Left ventricle myocardium inferior (tissue), 1 donor: ENCODE measurements at regions not wholly inside any gene's neighbourhood (a gene's known extent, or its start where the extent isn't known, plus 50 kb on each side); places are given as distances from the start of the nearest gene placed in this dataset.

Source experiments
- DNase-seq: peaks from one replicate; pipeline ENCODE4 v3.0.0-alpha.2; 2020
- H3K27ac ChIP-seq: fragments of 200-600 bp; replicated peaks from 2 replicates; pipeline ENCODE4 v1.8.0; 2021
- H3K27me3 ChIP-seq: fragments of 200-600 bp; 2 replicates; pipeline ENCODE4 v1.8.0; 2021; ENCODE audit warnings: low read depth
- H3K36me3 ChIP-seq: fragments of 200-600 bp; 2 replicates; pipeline ENCODE4 v1.8.0; 2021
- H3K4me1 ChIP-seq: fragments of 200-600 bp; 2 replicates; pipeline ENCODE4 v1.8.0; 2021
- H3K4me3 ChIP-seq: fragments of 200-600 bp; 2 replicates; pipeline ENCODE4 v1.8.0; 2021; ENCODE audit warnings: mild to moderate bottlenecking, moderate library complexity
- H3K9me3 ChIP-seq: fragments of 200-600 bp; replicated peaks from 2 replicates; pipeline ENCODE4 v1.8.0; 2021
- intact Hi-C: fragments of 100-400 bp; cut with micrococcal nuclease; formaldehyde crosslinking; loops from one replicate; pipeline ENCODE4 v1.11.0; 2022
- TF ChIP-seq, protein P1 (sequence below): fragments of 200-600 bp; IDR thresholded peaks from 2 replicates; pipeline ENCODE4 v1.8.0; 2021; ENCODE audit warnings: antibody characterized with exemption, mild to moderate bottlenecking, borderline replicate concordance
- donor health status: DM: no; HTN: yes; CAD: no; lungs with severe emphysema.

DNA sequence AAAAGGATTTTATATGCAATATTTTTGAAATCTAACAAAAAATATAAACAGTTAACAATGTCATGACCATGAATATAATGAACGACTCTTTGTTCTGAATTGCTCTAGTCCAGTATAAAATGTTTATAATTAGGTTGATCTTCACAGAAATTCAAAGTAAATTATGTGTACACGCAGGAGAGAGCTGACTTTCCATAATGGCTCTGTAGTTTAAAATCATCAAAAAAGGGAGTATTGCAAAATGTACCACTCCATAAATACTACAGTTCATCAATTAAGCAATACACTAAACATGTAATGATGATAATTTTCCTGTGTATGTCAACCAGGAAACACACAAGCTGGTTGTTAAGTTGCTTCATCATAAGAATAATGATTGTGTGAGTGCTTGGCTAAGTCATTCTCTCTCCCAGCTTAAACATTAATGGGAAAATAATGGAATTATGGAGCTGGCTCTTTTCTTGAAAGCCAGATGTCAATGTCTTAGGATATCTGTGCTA is 189.5 kb upstream of the PLEKHG7 start:
- H3K4me1 ChIP-seq = no peaks in the 10 kb centered on the region
- no peak for DNase-seq
- intact Hi-C loops = no loop called here

DNA sequence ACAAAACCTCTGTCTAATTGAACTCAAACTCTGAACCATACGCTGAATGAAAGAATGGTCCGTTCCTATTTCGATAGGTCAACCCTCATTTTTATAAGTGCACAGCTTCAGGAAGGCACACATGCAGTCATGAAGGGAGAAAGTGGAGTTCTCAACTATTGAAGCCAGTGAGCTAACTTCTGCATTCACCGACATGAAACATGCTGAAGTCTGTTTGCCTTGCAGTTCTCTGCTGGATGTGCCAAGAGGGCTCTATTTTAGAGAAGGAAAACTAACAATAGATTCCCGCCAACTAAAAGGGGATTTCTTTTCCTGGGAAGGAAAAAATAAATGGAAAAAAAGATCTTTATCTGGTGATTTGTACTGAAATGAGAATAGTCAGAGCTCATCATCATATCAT is 191.0 kb upstream of the PLEKHG7 start:
- DNase-seq = no peak
- Histone ChIP-seq H3K36me3 (no peaks in the 10 kb centered on the region), H3K27ac (peak overlapping the region; percentile 10), H3K27me3 (no peaks in the 10 kb centered on the region), H3K4me1 (peaks cover 2% of the 10 kb centered on the region), H3K9me3 (no peaks in the 10 kb centered on the region), H3K4me3 (no peak overlapping the region)
- TF ChIP-seq, protein P1, sequence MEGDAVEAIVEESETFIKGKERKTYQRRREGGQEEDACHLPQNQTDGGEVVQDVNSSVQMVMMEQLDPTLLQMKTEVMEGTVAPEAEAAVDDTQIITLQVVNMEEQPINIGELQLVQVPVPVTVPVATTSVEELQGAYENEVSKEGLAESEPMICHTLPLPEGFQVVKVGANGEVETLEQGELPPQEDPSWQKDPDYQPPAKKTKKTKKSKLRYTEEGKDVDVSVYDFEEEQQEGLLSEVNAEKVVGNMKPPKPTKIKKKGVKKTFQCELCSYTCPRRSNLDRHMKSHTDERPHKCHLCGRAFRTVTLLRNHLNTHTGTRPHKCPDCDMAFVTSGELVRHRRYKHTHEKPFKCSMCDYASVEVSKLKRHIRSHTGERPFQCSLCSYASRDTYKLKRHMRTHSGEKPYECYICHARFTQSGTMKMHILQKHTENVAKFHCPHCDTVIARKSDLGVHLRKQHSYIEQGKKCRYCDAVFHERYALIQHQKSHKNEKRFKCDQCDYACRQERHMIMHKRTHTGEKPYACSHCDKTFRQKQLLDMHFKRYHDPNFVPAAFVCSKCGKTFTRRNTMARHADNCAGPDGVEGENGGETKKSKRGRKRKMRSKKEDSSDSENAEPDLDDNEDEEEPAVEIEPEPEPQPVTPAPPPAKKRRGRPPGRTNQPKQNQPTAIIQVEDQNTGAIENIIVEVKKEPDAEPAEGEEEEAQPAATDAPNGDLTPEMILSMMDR = no peak
- intact Hi-C loops = no loop called here

More for the DNA sequence above, 189.5 kb upstream of the PLEKHG7 start:
- no peaks in the 10 kb centered on the region for H3K27me3 ChIP-seq
- H3K27ac ChIP-seq = no peak overlapping the region
- H3K36me3 ChIP-seq = no peaks in the 10 kb centered on the region
- TF ChIP-seq, protein P1 = no peak
- no peak overlapping the region for H3K4me3 ChIP-seq
- no peaks in the 10 kb centered on the region for H3K9me3 ChIP-seq

DNA sequence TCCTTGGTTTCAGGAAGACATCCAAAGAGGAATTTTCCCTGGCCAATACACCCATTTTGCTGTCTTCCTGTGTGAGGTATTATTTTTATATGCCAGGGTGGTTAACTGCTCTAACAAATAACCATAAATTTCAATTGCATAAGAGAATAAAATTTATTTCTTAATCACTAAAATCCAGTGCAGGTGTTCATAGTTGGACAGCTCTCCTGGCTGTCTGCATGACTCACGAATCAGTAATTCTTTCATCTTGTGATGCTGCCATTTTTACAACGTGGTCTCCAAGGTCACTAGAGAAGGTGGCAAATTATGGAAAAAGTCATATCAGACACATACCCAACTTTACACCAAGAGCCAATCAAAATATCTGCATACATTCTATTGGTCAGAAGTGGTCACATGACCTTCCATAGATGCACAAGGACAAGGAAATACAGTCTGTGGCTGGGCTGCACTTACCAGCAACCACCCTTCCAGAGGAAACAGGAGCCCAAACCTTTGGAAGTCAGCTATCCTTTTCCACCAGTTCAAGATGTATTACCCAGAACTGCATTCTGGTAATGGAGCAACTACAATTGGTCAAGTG is 193.5 kb upstream of the PLEKHG7 start:
- intact Hi-C loops = no loop called here
- H3K4me3 ChIP-seq = no peak overlapping the region
- H3K9me3 ChIP-seq = no peaks in the 10 kb centered on the region
- no peaks in the 10 kb centered on the region for H3K36me3 ChIP-seq
- peaks cover 28% of the 10 kb centered on the region for H3K4me1 ChIP-seq
- H3K27me3 ChIP-seq = no peaks in the 10 kb centered on the region
- DNase-seq = no peak
- TF ChIP-seq, protein P1 = no peak
- no peak overlapping the region for H3K27ac ChIP-seq

DNA sequence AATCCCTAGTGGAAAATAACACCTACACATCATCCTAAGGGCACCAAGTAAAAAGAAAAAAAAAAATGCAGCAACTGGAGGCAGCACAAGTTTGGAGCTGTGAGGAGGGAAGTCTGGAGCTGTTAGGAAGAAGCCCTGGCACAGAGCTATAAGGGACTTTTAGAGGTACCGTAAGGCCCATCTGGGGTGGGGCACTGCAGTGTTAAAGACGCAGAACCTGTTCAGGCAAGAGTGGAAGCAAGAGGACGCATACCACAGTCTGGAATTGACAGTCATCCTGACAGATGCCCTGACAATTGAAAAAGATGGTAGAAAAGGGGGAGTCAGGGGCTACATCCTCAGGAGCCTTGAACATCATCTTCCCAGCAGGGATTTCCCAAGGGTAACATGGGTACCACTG is 195.9 kb upstream of the PLEKHG7 start:
- peak overlapping the region; percentile 88 for H3K27ac ChIP-seq
- intact Hi-C loops = no loop called here
- TF ChIP-seq, protein P1 = no peak

DNA sequence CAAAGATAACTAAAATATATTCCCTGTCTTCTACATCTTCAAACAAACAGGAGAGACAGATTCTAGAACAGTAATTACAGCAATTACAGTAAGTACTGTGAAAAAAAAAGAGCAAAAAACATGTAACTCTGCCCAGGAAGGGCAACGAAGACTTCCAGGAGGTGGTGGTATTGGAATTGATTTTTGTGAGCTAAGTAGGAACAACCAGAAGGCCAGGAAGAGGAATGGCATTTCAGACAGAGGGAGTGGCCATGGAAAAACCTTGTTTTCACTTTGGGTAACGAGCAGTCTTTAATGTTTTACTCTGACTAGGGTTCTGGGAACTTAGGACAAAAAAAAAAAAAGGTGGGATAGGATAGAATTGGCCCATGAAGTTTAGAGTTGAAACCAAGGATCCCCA is 196.3 kb upstream of the PLEKHG7 start:
- TF ChIP-seq, protein P1 = peak; percentile 14
- no peak overlapping the region for H3K4me3 ChIP-seq
- no peak for DNase-seq
- peak overlapping the region; percentile 88 for H3K27ac ChIP-seq
- H3K4me1 ChIP-seq = peaks cover 49% of the 10 kb centered on the region
- H3K36me3 ChIP-seq = no peaks in the 10 kb centered on the region
- intact Hi-C loops = no loop called here
- no peaks in the 10 kb centered on the region for H3K9me3 ChIP-seq
- H3K27me3 ChIP-seq = no peaks in the 10 kb centered on the region

More for the DNA sequence above, 195.9 kb upstream of the PLEKHG7 start:
- peaks cover 49% of the 10 kb centered on the region for H3K4me1 ChIP-seq
- DNase-seq = no peak
- no peaks in the 10 kb centered on the region for H3K27me3 ChIP-seq
- no peaks in the 10 kb centered on the region for H3K9me3 ChIP-seq
- no peaks in the 10 kb centered on the region for H3K36me3 ChIP-seq
- H3K4me3 ChIP-seq = no peak overlapping the region
